ENCODE measurements at regions not wholly inside any gene's neighbourhood (a gene's known extent, or its start where the extent isn't known, plus 50 kb on each side); places are given as distances from the start of the nearest gene placed in this dataset.
"Not testable (repeated sequence)": the region's sequence is repeated elsewhere in the genome, so short reads cannot be mapped to it uniquely, and the experiment has no call there.

GRCh38 chr12:46548605-46549071 lies 176.1 kb upstream of the SLC38A2 start:
- Mint-ChIP-seq H3K27ac (ENCODE audit: low read depth, unreplicated experiment) (peak overlapping the region; percentile 98), H3K4me1 (ENCODE audit: insufficient read depth, unreplicated experiment) (peaks cover 69% of the 10 kb centered on the region)

GRCh38 chr12:46547421-46548354 lies 175.1 kb upstream of the SLC38A2 start:
- DNase-seq (ENCODE audit: unreplicated experiment), result peak; percentile 66
- H3K27me3 Mint-ChIP-seq (ENCODE audit: insufficient read depth, unreplicated experiment), result no peaks in the 10 kb centered on the region
- intact Hi-C loops (cut with micrococcal nuclease), result loop anchor here (2.0 kb wide), 2 partner anchors 55 to 117 kb away; no protein-coding TSS in a partner anchor
- H3K4me1 Mint-ChIP-seq (ENCODE audit: insufficient read depth, unreplicated experiment), result peaks cover 59% of the 10 kb centered on the region
- CTCF ChIA-PET, result interaction anchor here (0.5 to 1.9 kb wide), 12 partner anchors 9 to 416 kb away, joined by 3 to 6 read pairs (median 4); no protein-coding TSS in a partner anchor
- peaks cover 20% of the 10 kb centered on the region for H3K9me3 Mint-ChIP-seq (ENCODE audit: unreplicated experiment)
- no peak overlapping the region for H3K4me3 Mint-ChIP-seq (ENCODE audit: unreplicated experiment)
- no peak for TF ChIP-seq CTCF (IDR thresholded peaks at IDR 0.05; ENCODE audit: unreplicated experiment)
- H3K36me3 Mint-ChIP-seq (ENCODE audit: insufficient read depth, unreplicated experiment), result peaks cover 12% of the 10 kb centered on the region
- peak overlapping the region; percentile 98 for H3K27ac Mint-ChIP-seq (ENCODE audit: low read depth, unreplicated experiment)
- POLR2A ChIA-PET, result interaction anchor here (0.6 to 4.1 kb wide), 39 partner anchors 8 to 363 kb away, joined by 3 to 40 read pairs (median 5); partner anchors contain the start of gene SLC38A1
- no TSS peak for BruUV-seq (replicated peaks)

More at GRCh38 chr12:46548605-46549071, 176.1 kb upstream of the SLC38A2 start:
- intact Hi-C loops (cut with micrococcal nuclease), result loop anchor here (2.0 kb wide), 2 partner anchors 56 to 118 kb away; no protein-coding TSS in a partner anchor
- peak overlapping the region; percentile 12 for H3K4me3 Mint-ChIP-seq (ENCODE audit: unreplicated experiment)
- TF ChIP-seq CTCF (IDR thresholded peaks at IDR 0.05; ENCODE audit: unreplicated experiment), result no peak
- ChIA-PET CTCF (interaction anchor here (0.5 to 1.9 kb wide), 12 partner anchors 10 to 415 kb away, joined by 3 to 5 read pairs (median 3); no protein-coding TSS in a partner anchor), POLR2A (interaction anchor here (0.6 to 4.1 kb wide), 31 partner anchors 10 to 282 kb away, joined by 3 to 40 read pairs (median 5); partner anchors contain the start of gene SLC38A1)
- H3K27me3 Mint-ChIP-seq (ENCODE audit: insufficient read depth, unreplicated experiment), result no peaks in the 10 kb centered on the region
- no TSS peak for BruUV-seq (replicated peaks)
- no peak for DNase-seq (ENCODE audit: unreplicated experiment)
- peaks cover 10% of the 10 kb centered on the region for H3K9me3 Mint-ChIP-seq (ENCODE audit: unreplicated experiment)
- peaks cover 12% of the 10 kb centered on the region for H3K36me3 Mint-ChIP-seq (ENCODE audit: insufficient read depth, unreplicated experiment)

- POLR2A ChIA-PET, result interaction anchor here (0.8 to 4.1 kb wide), 16 partner anchors 8 to 176 kb away, joined by 3 to 40 read pairs (median 6); no protein-coding TSS in a partner anchor
- no peak overlapping the region for H3K4me3 Mint-ChIP-seq (ENCODE audit: unreplicated experiment)
Measured at GRCh38 chr12:46546634-46547273, 174.2 kb upstream of the SLC38A2 start.

GRCh38 chr12:46543378-46543795 lies 170.8 kb upstream of the SLC38A2 start:
- H3K4me3 Mint-ChIP-seq (ENCODE audit: unreplicated experiment); H3K27ac Mint-ChIP-seq (ENCODE audit: low read depth, unreplicated experiment); H3K36me3 Mint-ChIP-seq (ENCODE audit: insufficient read depth, unreplicated experiment); H3K27me3 Mint-ChIP-seq (ENCODE audit: insufficient read depth, unreplicated experiment); POLR2A ChIA-PET; CTCF ChIA-PET; BruUV-seq (replicated peaks); intact Hi-C loops (cut with micrococcal nuclease); DNase-seq (ENCODE audit: unreplicated experiment): not testable (repeated sequence)
- H3K4me1 Mint-ChIP-seq (ENCODE audit: insufficient read depth, unreplicated experiment), result peaks cover 26% of the 10 kb centered on the region
- H3K9me3 Mint-ChIP-seq (ENCODE audit: unreplicated experiment), result peaks cover 30% of the 10 kb centered on the region

More at GRCh38 chr12:46546634-46547273, 174.2 kb upstream of the SLC38A2 start:
- intact Hi-C loops (cut with micrococcal nuclease), result no loop called here
- Mint-ChIP-seq H3K27me3 (ENCODE audit: insufficient read depth, unreplicated experiment) (no peaks in the 10 kb centered on the region), H3K4me1 (ENCODE audit: insufficient read depth, unreplicated experiment) (peaks cover 55% of the 10 kb centered on the region), H3K9me3 (ENCODE audit: unreplicated experiment) (peaks cover 23% of the 10 kb centered on the region), H3K36me3 (ENCODE audit: insufficient read depth, unreplicated experiment) (peaks cover 12% of the 10 kb centered on the region), H3K27ac (ENCODE audit: low read depth, unreplicated experiment) (peak overlapping the region; percentile 98)
- no peak for DNase-seq (ENCODE audit: unreplicated experiment)
- BruUV-seq (replicated peaks), result no TSS peak
- CTCF ChIA-PET, result interaction anchor here (0.5 to 1.9 kb wide), 5 partner anchors 8 to 308 kb away, joined by 3 to 6 read pairs (median 4); no protein-coding TSS in a partner anchor
- TF ChIP-seq CTCF (IDR thresholded peaks at IDR 0.05; ENCODE audit: unreplicated experiment), result no peak
